NT2/D1 (cell line): ENCODE measurements at regions not wholly inside any gene's neighbourhood (a gene's known extent, or its start where the extent isn't known, plus 50 kb on each side); places are given as distances from the start of the nearest gene placed in this dataset.
"Not testable (repeated sequence)": the region's sequence is repeated elsewhere in the genome, so short reads cannot be mapped to it uniquely, and the experiment has no call there.

ENCODE experiments used
- DNase-seq: peaks from one replicate; pipeline ENCODE4 v3.0.0-alpha.2; 2011; ENCODE audit warnings: low read depth, low spot score
- H3K27me3 ChIP-seq: 2 replicates; pipeline ENCODE4 v1.6.0; 2011; ENCODE audit warnings: mild to moderate bottlenecking; ENCODE audit not compliant: insufficient read length, insufficient read depth
- H3K36me3 ChIP-seq: 2 replicates; pipeline ENCODE4 v1.6.1; 2011; ENCODE audit warnings: mild to moderate bottlenecking, low read length, mixed read lengths; ENCODE audit not compliant: insufficient read depth, insufficient read length
- H3K4me1 ChIP-seq: 2 replicates; pipeline ENCODE4 v1.5.1; 2011; ENCODE audit not compliant: insufficient read depth, insufficient read length
- H3K4me3 ChIP-seq: 2 replicates; pipeline ENCODE4 v1.5.1; 2011; ENCODE audit warnings: low read depth; ENCODE audit not compliant: insufficient read length
- H3K9ac ChIP-seq: 2 replicates; pipeline ENCODE4 v1.6.0; 2011; ENCODE audit warnings: low read depth; ENCODE audit not compliant: insufficient read length
- H3K9me3 ChIP-seq: 2 replicates; pipeline ENCODE4 v1.5.1; 2011; ENCODE audit warnings: mild to moderate bottlenecking, low read length; ENCODE audit not compliant: insufficient read depth
- SUZ12 ChIP-seq: IDR thresholded peaks from 2 replicates; pipeline ENCODE4 v1.6.1; 2011; ENCODE audit not compliant: insufficient read length, insufficient read depth; ENCODE audit errors: extremely low read depth
- YY1 ChIP-seq: IDR thresholded peaks from 2 replicates; pipeline ENCODE4 v1.6.1; 2011; ENCODE audit not compliant: insufficient read length, insufficient read depth
- ZNF274 ChIP-seq: IDR thresholded peaks from 2 replicates; pipeline ENCODE4 v1.6.1; 2011; ENCODE audit warnings: mild to moderate bottlenecking, low read depth, low read length

GRCh38 chr7:32643194-32643593 lies 147.9 kb downstream of the AVL9 start:
- H3K9ac ChIP-seq, result no peak overlapping the region
- no peaks in the 10 kb centered on the region for H3K9me3 ChIP-seq
- no peak overlapping the region for H3K4me3 ChIP-seq
- TF ChIP-seq YY1 (no peak), ZNF274 (no peak), SUZ12 (no peak)
- no peak for DNase-seq
- H3K4me1 ChIP-seq, result no peaks in the 10 kb centered on the region
- no peaks in the 10 kb centered on the region for H3K36me3 ChIP-seq
- H3K27me3 ChIP-seq, result no peaks in the 10 kb centered on the region

GRCh38 chr7:32639122-32639521 lies 143.8 kb downstream of the AVL9 start:
- H3K9ac ChIP-seq, result no peak overlapping the region
- DNase-seq, result no peak
- TF ChIP-seq YY1, result no peak
- TF ChIP-seq SUZ12, result no peak
- no peak for TF ChIP-seq ZNF274
- H3K9me3 ChIP-seq, result no peaks in the 10 kb centered on the region
- no peak overlapping the region for H3K4me3 ChIP-seq
- H3K36me3 ChIP-seq, result no peaks in the 10 kb centered on the region
- H3K27me3 ChIP-seq, result no peaks in the 10 kb centered on the region
- no peaks in the 10 kb centered on the region for H3K4me1 ChIP-seq

DNA sequence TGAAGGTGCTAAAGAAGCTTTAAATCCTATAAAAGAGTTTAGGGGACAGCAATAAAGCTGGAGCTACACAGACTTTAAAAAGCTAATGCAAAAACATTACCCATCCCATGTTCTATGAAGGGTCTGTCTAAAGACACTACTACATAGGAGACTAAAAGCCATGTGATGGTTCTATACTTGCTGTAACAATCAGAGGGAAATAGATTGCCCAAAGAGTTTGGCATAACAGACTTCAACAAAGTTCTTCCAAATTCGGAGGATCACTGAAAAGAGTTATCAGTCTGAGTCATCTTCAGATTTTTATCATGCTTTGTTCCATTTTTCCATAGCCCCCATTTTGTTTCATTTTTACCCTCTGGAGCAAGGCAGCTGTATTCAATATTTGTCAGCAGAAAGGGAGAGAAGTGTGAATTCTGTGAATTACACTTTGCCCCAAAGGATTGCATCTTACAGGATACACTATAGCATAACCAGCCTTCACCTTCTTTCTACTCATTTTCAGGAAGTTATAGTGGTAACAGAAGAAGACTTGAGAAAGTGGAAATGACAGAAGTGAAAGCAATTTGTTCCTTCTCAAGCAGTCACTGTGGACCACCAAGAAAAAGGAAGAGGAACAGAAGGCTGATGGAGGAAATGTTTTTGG lies 143.3 kb downstream of the AVL9 start:
- H3K9ac ChIP-seq, H3K9me3 ChIP-seq, H3K36me3 ChIP-seq, H3K4me3 ChIP-seq, H3K4me1 ChIP-seq, DNase-seq, H3K27me3 ChIP-seq: not testable (repeated sequence)
